HG03045 (cell line): ENCODE measurements at regions not wholly inside any gene's neighbourhood (a gene's known extent, or its start where the extent isn't known, plus 50 kb on each side); places are given as distances from the start of the nearest gene placed in this dataset.
A peak's percentile ranks its signal among the peaks of the same experiment; 100 is the strongest.

Experiments
- ATAC-seq: cut with Tn5 transposase; IDR thresholded peaks from one replicate; pipeline ENCODE4 v1.9.1; 2021; ENCODE audit warnings: mild to moderate bottlenecking, moderate library complexity; ENCODE audit not compliant: unreplicated experiment

DNA sequence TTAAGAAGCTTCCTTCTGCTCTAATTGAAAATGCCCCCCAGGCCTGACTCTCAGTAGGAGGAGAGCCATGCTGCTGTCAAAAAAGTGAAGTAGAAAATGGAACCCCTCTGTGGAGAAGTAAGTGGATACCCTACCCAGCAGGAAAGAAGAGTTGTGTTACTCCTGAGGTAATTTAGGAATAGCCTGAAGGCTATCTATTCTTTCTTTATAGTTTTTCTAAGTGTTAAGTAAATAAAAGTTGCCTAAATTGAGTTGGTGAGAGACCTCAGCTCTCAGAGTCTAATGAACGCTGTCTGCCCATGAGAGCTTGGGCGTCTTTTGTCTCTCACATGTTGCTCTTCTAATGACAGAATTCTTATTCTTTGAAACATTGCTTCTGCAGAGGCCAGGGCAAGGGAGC lies 116.2 kb downstream of the NSUN3 start:
- ATAC-seq = no peak

DNA sequence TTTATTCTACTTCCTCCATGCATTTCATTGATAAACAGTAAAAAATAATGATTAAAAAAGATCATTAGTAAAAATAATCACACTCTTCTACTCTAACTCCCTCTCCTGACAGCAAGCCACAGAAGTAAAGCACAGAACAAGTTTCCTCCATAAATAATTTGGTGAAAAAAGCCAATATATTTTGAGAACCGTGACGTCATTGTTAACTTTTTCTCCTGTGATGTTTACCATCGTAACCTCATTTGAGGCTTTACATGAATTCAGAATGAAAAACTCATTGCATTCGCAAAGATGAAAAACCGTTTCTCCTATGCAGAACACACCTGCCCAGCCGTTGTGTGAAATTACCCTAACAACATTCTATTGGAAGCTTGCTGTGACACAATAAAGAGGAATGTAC lies 120.7 kb downstream of the NSUN3 start:
- no peak for ATAC-seq

DNA sequence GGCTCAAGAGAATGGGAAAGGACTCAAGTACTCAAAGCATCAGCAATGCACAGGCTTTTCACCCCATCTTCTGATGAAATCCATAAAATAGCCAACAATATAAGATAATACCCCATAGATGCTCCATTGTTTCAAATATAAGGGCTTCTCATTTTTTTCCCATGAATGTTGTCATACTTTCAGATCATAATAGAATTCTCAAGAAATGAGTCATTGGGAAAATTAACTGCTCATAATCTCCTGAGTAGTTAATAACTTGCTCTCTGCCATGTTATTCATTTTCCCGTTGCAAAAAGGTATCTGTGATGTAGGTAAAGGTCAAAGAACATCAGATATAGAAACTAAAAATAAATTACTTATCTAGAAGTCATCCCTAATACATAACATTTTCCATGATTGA lies 121.9 kb downstream of the NSUN3 start:
- no peak for ATAC-seq

DNA sequence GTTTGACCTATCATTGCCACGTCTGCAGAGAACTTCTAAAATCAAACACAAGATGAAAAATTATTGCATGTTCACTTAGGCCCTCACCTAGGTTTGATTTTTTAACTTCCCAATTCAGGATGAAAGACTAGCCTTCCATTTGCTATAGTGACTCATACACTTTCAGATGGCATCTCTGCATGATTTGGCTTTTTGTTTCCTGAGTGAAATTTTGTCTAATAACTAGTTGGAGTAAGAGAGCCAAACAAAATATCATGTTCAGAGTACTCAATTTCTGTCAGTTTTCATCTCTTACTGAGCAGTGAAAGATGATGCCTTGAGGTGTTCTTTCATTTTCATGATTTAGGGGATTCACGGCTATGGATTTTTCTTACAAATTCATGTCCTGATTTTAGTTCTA lies 122.9 kb downstream of the NSUN3 start:
- ATAC-seq = no peak

DNA sequence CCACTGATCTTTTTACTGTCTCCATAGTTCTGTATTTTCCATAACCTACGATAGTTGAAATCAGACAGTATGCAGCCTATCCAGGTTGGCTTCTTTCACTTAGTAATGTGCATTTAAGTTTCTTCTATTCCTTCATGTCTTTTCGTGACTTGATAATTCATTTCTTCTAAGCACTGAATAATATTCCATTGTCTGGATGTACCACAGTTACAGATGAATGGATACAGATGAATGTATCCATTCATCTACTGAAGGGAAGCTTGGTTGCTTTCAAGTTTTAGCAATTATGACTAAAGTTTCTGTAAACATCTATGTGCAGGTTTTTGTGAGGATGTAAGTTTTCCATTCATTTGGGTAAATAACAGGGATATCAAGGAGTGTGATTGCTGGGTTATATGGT lies 124.8 kb downstream of the NSUN3 start:
- no peak for ATAC-seq

DNA sequence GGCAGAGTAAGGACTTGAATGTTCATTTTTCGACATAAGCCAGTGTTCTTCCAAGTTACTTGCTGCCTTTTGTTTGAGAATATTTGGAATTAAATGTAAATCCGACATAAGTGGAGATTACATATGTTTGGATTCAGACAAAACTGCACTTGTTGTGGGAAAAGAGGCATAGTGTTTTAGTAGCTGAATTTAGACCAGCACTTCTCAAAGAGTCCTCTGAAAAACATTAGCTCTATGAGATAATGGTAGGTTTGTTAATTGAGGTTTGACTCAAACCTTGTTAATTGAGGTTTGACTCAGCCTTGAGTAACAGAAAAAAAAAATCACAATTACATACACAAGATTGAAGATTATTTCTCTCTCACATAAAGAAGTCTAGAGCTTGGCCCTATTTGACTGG lies 132.5 kb downstream of the NSUN3 start:
- ATAC-seq = no peak

DNA sequence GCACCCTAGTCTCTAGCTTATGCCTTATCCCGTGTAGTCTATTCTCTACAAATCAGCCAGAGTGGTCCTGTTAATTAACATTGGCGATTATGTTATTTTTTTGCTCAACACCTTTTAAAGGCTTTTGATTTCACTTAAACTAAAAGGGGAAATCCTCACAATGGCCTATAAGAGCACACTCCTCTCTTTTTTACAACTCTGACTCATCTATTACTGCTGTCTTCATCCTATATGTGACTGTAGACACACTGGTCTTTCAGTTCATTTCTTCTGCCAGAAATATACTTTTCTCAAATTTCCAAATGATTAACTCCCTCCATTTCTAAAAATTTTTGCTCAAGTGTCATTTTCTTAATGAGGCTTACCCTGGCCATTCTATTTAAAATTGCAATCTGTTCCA lies 143.4 kb downstream of the NSUN3 start:
- ATAC-seq = no peak

DNA sequence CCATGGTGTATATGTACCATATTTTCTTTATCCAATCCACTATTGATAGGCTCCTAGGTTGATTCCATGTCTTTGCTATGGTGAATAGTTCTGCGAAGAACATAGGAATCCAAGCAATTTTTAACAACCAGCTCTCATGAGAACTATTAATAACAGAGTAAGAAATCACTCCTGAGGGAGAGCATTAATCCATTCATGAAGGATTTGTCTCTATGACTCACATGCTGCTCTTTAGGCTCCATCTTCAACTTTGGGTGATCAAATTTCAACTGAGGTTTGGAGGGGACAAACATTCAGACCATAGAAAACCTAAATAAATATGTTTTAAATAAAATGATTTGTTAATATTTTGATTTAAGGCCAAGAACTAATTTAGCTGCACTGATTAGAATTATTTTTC lies 147.4 kb downstream of the NSUN3 start:
- ATAC-seq = no peak

DNA sequence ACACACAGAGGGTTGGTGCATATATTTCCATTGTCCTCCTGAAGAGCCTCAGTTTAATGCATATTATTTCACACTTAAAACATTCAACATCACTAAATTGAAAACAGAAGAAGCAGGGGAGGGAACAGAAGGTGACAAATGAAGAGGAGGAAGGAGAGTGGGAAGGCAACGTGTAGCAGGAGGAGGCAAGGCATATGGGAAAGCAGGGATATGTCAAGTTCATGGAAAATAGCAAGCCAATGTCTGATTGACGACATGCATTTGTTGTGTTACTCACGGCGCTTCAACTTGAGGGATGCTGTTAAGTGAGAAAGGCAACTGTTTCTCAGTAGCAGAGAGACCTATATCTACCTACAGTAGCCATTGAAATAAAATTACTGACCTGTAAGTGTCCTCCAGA lies 154.5 kb downstream of the NSUN3 start:
- no peak for ATAC-seq

DNA sequence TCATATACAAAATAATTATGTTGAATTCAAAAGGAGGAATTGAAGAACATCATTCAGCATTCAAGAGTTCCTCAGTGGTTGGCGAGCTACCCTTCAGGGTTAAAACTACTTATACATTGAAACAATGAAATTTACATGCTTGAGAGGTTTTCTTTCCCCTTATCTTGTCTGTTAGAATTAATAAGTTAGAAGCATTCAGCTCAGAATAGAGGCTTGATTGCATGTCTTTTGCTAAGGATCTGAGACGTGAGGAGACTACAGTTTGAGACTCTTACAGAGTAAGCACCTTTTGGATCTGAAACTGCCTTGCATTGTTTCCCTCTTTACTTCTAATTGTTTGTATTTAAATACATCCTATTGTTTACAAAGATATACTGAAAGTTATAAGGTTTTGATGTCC lies 157.6 kb downstream of the NSUN3 start:
- ATAC-seq = no peak

DNA sequence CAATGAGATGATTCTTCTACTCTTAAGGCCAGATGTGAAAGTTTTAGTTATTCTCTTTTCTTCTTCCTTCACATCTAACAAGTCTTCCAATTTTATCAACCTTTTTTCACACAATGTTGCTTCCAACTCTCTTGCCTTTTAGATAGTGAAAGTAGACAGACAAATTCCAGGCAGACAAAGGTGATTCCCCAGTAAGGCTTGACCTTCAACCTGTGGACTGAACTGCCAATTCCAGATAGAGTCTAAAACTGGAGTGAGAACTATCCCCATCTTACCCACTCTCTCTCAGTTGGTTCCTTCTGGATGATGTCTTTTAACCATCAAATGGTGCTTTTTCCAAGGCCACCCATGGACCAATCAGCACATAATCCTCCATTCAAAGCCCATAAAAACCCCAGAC lies 159.0 kb downstream of the NSUN3 start:
- ATAC-seq = no peak

DNA sequence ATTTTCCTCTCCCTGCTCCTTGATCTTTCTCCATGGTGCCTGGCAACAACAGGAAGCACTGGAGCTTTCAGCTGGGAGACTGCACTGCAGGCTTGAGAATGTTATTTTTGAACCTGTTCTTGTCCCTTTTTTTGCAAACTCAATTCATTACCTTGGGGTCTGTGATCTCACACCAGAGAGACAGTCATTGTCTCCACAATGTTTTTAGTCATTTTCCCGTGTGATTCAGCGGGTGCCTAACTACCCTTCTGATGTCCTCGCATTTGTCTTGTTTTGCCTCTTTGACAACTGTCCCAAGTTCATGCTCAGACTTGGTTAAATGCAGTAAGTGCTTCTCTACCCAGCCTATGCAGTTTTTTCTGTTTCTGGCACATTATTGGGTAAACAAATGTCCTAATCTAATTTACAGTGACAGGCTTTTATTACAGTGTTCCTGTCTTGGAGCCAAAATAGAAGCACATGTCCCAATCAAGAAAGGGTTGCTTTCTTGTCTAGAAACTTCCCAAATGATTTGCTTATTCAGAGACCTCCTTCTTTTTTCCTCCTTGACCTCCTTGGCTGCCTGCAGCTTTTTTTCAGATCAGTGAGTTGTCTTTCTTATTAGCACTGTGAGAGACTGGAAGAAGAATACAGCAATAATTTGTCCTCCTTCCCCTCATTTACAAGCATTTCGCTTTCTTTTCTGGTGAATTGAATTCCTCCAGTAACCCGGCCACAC lies 162.4 kb downstream of the NSUN3 start:
- ATAC-seq = no peak

DNA sequence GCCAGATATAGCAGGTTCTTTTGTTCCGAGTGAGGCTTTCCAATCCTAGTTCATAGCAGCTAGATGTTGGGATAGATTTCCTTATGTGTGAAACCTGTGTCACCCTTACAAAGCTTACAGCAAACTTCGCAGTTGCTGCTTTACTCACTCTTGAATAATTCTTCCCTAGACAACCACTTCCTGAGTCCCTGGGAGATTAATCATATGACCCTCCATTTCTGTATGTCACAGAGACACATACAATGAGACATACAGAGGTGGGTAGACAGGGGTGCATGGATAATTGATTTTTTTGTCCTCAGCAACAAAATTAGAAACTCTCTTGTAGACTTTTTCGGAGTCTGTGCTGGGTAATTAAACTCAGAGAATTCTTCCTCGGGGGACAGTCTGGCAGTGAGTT lies 163.2 kb downstream of the NSUN3 start:
- ATAC-seq = no peak

DNA sequence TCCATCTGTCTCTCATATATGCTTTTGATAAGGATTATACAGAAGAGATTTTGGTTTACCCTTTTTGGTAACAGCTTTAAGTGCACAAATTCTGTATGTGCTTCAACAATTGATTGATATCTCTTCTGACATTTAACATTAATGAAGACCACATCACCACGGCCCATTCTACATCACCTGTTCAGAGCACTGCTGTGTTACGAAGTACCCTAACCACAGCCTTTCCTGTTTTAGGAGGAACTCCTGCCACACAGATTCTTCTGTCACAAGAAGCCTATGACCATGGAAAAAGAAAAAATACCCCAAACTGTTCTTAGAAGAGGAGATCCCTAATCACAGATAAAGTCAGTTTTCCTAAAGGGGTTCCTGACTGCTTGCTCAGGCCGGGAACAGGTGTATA lies 170.1 kb downstream of the NSUN3 start:
- no peak for ATAC-seq

DNA sequence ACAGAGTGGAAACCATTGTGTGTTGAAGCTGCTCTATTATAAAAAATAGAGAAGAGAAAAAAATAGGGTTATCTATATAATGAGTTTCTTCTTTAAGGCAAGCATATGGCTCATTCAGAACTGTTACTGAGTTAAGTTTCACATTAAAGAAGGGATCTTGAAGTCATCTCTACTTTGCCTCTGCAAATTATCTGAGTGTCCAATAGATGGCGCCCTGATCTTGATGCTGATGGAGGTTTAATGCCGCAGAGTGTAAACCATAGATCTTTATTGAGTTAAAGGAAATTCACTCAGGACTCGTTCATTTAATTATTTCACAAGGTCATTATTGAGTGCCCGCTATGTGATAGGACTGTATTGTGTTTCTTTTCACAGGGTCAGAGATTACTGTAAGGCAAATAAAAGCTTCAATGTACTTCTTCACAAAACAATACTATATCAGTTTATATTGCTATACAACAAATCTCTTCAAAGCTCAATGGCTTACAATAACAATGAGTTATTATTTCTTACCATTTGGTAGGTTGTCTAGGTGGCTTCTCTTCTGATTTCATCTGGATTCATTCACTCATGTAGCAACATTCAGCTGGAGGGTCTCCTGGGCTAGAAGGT lies 171.4 kb downstream of the NSUN3 start:
- ATAC-seq = no peak

DNA sequence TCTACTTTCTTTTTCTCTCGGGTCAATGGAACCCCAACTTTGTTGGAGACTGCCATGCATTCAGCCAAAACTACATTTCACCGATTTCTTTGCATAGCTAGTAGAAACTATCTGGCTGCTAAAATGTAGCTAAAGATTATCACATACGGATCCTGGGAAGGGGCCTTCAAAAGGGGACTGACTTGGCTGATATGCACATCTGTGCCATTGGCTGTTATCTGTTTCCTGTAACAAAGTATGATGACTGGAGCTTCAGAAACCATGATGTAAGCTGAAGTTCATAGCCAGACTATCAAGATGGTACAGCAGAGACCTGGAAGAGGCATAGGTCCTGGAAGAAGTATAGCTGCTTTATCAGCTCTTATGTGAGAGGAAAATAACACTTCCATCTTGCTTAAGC lies 179.1 kb downstream of the NSUN3 start:
- no peak for ATAC-seq

DNA sequence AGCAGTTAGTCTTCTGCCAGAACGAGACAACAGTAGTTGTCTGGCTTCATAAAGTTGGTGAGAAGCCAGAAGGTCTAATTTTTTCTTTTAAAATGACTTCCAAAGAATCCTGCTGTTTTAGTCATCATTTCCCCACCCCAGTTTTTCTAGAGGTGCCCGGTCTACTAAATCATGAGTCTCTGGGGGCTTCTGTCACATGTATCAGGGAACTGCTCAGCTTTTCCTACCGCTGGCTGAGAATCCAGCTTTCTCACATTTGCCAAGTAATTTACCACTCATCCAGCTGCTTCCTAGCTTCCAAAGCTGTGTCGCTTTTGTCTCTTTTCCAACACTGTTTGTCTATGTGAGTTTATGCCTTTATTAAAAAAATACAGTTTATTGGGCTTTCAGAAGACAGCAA lies 183.3 kb downstream of the NSUN3 start:
- no peak for ATAC-seq

DNA sequence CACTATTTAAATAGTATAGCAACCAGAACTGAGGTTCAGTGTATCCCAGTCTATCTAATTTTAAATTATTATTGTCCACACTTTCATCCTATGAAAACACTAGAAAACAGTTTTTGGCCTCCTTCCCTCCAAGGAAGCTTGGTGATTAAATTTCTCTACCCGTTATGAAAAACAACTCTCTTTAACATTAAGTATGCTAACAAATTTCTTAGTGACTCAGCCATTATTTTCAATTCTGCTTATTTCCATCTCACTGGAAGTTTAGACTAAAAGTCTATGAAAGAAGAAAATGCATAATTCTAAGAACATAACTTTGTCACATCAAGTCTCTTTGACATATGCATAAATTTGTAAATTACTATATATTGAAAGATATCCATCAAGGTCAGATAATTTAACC lies 185.2 kb downstream of the NSUN3 start:
- ATAC-seq = no peak

DNA sequence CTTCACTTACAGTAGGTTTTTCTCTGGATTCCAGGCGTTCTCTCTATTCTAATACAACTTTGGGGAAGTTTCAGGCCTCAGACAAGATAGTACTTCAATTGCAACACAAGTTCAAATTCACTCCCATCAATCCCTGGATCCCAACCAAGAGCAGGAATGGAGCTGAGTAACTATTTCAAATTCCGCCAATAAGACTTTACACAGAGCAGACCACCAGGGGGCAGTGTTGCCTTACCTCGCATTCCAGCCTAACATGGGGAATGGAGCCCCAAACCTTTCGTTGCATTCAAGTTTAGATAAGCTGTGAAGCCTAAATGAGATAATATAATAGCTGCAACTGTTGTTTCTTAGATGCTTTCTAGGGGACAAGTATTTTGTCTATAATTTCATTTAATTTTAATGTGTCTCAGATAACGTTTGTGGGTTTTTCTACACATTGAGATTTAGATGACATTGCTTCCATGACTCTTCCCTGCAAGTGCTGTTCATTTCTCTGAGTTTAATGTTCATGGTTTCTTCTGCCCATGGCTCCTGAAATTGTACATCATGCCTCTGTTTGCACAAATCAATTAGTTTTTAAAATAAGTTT lies 186.7 kb downstream of the NSUN3 start:
- peak; percentile 77 for ATAC-seq

DNA sequence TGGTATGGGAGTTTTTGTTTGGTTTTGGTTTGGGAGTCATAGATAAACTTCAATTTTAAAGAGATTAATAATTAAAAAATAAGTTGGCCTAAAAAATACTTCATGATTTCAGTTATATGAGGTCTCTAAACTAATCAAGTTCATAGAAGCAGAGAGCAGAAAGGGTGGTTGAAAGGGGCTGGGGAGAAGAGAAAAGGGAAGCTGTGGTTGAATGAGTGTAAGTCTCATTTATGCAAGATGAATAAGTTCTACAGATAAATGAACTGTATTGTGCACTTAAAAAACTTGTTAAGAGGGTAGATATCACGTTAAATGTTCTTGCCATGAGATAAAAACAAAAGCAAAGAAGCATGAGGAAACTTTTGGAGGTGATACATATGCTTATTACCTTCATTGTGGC lies 188.7 kb downstream of the NSUN3 start:
- no peak for ATAC-seq

DNA sequence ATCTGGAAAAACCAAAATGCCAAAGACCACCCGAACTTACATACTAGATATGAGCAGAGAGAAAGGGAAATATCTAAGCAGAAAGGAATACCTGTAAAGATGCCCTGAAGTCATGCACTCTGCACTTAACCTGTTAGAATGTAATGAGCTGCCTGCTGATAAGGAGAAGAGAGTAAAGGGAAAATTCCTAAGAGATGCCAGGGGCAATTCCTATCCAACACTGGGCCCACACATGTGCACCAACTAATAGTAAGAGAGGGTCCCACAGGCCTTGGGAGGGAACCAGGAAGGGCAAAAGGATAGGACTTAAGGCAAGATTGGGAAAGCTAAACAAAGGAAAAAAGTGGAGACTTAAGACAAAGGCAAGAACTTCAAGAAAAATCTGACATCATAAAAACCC lies 189.5 kb downstream of the NSUN3 start:
- ATAC-seq = no peak

DNA sequence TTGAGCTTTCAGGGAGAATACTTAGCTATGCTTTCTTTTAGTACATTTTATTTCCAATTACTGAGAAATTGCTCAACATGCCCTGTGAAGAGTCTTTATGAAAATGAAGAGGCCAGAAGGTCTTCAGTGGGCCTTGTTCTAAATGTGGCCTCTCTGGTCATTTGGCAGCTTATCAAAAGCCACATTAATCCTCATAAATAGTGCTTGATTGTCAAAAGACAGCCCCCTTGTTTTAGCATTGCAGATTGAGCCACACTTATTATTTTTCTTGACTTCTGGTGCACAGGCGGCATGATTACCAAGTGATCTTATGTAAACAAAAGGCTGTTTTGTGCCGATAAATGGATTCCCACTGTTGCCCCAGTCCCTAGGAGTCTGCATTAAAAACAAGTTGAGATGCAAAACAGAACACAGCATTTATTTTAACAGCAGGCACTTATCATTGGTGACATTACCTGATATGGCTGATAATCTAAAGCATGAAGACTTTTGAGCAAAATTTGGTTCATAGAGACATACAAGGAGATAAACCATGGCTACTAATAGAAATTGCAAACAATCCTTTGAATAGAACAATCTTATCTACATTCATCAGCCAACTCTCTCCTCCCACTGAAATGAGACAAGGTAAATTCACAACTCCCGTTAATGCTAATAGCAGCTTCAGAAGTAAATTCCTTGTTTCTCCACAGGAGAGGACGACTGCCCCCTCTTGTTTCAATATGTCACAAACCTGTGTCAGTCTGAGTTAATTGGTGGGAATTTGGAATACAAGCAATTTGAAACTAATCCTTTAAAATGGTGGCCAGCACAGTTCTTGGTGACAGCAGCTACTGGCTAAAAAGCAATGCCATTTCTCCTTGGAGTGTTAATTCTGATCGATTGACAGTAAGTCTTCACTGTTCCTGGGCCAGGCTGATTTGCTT lies 194.3 kb downstream of the NSUN3 start:
- ATAC-seq = no peak
